Fibroblast of lung (primary cell): ENCODE measurements at regions not wholly inside any gene's neighbourhood (a gene's known extent, or its start where the extent isn't known, plus 50 kb on each side); places are given as distances from the start of the nearest gene placed in this dataset.

Experiments
- CTCF ChIP-seq, 2 donors: IDR thresholded peaks in 1 of 2; conservative IDR thresholded peaks in 1 of 2; 1 replicate in 1 of 2; 2 replicates in 1 of 2; pipeline ENCODE4 v1.5.1; 2011 to 2012; ENCODE audit warnings: low read length in 2 of 2, control low read depth in 1 of 2, inconsistent platforms in 1 of 2, low read depth in 1 of 2, mild to moderate bottlenecking in 1 of 2
- EZH2 ChIP-seq: IDR thresholded peaks from 2 replicates; pipeline ENCODE4 v1.5.1; 2012; ENCODE audit warnings: low read length, control low read depth, mild to moderate bottlenecking; ENCODE audit errors: missing control alignments

- TF ChIP-seq CTCF (conservative IDR thresholded peaks at IDR 0.05 in 1 of 2, IDR thresholded peaks at IDR 0.05 in 1 of 2; ENCODE audit: low read depth in 1 of 2, low read length in 2 of 2) (no peak), EZH2 (no peak)
These were observed 828.9 kb downstream of the GLUD2 start for GRCh38 chrX:121876305-121876704.
